SK-N-SH treated with all-trans-retinoic acid at 6 μM for 48 hours (cell line): ENCODE measurements at regions not wholly inside any gene's neighbourhood (a gene's known extent, or its start where the extent isn't known, plus 50 kb on each side); places are given as distances from the start of the nearest gene placed in this dataset.

Experiments used
- BACH2 ChIP-seq: fragments of 250-450 bp; sonication (Bioruptor Pico); IDR thresholded peaks from 2 replicates; pipeline ENCODE4 v1.9.0; 2021; ENCODE audit warnings: mild to moderate bottlenecking, borderline replicate concordance
- CSDC2 ChIP-seq: fragments of 250-450 bp; sonication (Bioruptor Pico); IDR thresholded peaks from 2 replicates; pipeline ENCODE4 v1.5.0; 2020; ENCODE audit warnings: mild to moderate bottlenecking, moderate library complexity
- ESRRG ChIP-seq: fragments of 250-450 bp; sonication (Bioruptor Pico); IDR thresholded peaks from 2 replicates; pipeline ENCODE4 v1.6.1; 2021; ENCODE audit warnings: mild to moderate bottlenecking
- PATZ1 ChIP-seq: fragments of 250-450 bp; sonication (Bioruptor Pico); IDR thresholded peaks from 2 replicates; pipeline ENCODE4 v1.8.0; 2020; ENCODE audit warnings: mild to moderate bottlenecking, moderate library complexity, borderline replicate concordance
- POU6F1 ChIP-seq: fragments of 250-450 bp; sonication (Bioruptor Pico); IDR thresholded peaks from 2 replicates; pipeline ENCODE4 v1.8.0; 2021; ENCODE audit warnings: low read depth, mild to moderate bottlenecking, moderate library complexity, borderline replicate concordance
- TOX ChIP-seq: fragments of 250-450 bp; sonication (Bioruptor Pico); IDR thresholded peaks from 2 replicates; pipeline ENCODE4 v1.8.0; 2021; ENCODE audit warnings: mild to moderate bottlenecking, moderate library complexity, borderline replicate concordance
- TSHZ2 ChIP-seq: fragments of 250-450 bp; sonication (Bioruptor Pico); IDR thresholded peaks from 2 replicates; pipeline ENCODE4 v1.5.0; 2020; ENCODE audit warnings: mild to moderate bottlenecking, moderate library complexity
- ZFP30 ChIP-seq: fragments of 450-650 bp; formaldehyde crosslinking; IDR thresholded peaks from 2 replicates; pipeline ENCODE4 v1.5.0; 2022; ENCODE audit warnings: mild to moderate bottlenecking, moderate library complexity
- ZNF565 ChIP-seq: fragments of 450-650 bp; formaldehyde crosslinking; conservative IDR thresholded peaks from 2 replicates; pipeline ENCODE4 v1.5.0; 2020; ENCODE audit warnings: low read depth, mild to moderate bottlenecking, moderate library complexity
- ZNF8 ChIP-seq: fragments of 450-650 bp; formaldehyde crosslinking; IDR thresholded peaks from 2 replicates; pipeline ENCODE4 v1.5.0; 2020; ENCODE audit warnings: mild to moderate bottlenecking, moderate library complexity

GRCh38 chr5:2187687-2188086 is 305.0 kb upstream of the IRX4 start:
- TF ChIP-seq ZNF8 (CRISPR knock-in tag) (no peak), TSHZ2 (no peak), ESRRG (CRISPR knock-in tag) (no peak), PATZ1 (CRISPR knock-in tag) (no peak), ZNF565 (CRISPR knock-in tag) (no peak), CSDC2 (no peak), TOX (CRISPR knock-in tag) (no peak), BACH2 (CRISPR knock-in tag) (no peak), ZFP30 (CRISPR knock-in tag) (no peak), POU6F1 (CRISPR knock-in tag) (no peak)
